Adrenal gland (tissue), 5 donors: ENCODE measurements at regions not wholly inside any gene's neighbourhood (a gene's known extent, or its start where the extent isn't known, plus 50 kb on each side); places are given as distances from the start of the nearest gene placed in this dataset.

ENCODE experiments used
- CTCF ChIP-seq, 6 experiments: fragments of 450-650 bp in 4 of 6; fragments of 200-600 bp in 2 of 6; sonication (generic) in 1 of 6; IDR thresholded peaks; 1 replicate in 5 of 6; 2 replicates in 1 of 6; pipeline versions ENCODE4 v1.5.1 to v1.8.0; 2016 to 2021; ENCODE audit warnings: antibody characterized with exemption in 6 of 6, mild to moderate bottlenecking in 2 of 6, moderate library complexity in 1 of 6
- POLR2A ChIP-seq, 2 donors: fragments of 450-650 bp; IDR thresholded peaks; one replicate each; pipeline ENCODE4 v1.6.1; 2017; ENCODE audit warnings: antibody characterized with exemption in 2 of 2, mild to moderate bottlenecking in 2 of 2, moderate library complexity in 1 of 2
- donor health status: DM: no; HTN: no; CAD: no.

GRCh38 chr6:47180633-47181032, 129.1 kb downstream of the TNFRSF21 start:
- TF ChIP-seq CTCF (IDR thresholded peaks at IDR 0.05) (no peak), POLR2A (IDR thresholded peaks at IDR 0.05) (no peak)
